ENCODE measurements at regions not wholly inside any gene's neighbourhood (a gene's known extent, or its start where the extent isn't known, plus 50 kb on each side); places are given as distances from the start of the nearest gene placed in this dataset.
"Not testable (repeated sequence)": the region's sequence is repeated elsewhere in the genome, so short reads cannot be mapped to it uniquely, and the experiment has no call there.

GRCh38 chr15:31203999-31204398, 102.5 kb upstream of the TRPM1 start:
- no peak for DNase-seq
- H3K4me1 Mint-ChIP-seq: peaks cover 37% of the 10 kb centered on the region

DNA sequence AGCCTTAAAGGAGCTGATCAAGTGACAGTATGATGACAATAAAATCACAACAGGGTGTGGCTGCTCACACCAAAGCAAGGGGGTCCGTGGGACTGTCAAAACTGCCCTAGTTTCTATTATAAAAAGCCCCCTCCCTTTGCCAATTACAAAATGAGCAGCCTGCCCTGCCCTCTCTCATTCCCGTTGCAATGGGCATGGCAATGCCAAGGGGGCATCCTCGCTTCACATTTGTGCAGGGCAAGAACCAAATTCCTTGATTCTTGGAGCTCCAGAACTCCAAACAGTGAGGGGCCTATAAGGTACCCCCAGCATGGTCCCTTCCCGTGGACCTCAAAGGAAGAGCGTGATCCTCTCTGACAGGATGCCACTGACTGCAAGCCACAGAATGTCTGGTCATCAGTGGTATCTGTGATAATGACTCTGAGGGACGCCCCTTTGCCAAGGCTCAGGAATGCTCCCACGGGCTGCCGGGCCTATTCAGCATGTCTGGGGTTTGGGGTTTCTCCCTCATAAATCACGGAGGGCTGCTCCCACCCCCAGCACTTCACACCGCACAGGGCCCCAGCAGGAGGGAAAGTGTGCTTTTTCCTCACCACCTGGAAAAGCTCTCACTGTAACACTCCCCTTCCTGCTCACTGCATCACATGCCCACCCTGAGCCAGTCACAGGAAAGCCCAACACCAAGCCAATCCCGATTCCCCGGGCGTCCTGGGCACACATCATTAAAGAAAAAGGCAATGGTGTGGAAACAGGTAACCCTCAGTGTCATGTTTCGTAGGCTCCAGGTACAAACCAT, 105.1 kb upstream of the TRPM1 start:
- Mint-ChIP-seq H3K36me3 (ENCODE audit: low read depth) (peaks cover 4% of the 10 kb centered on the region), H3K4me3 (no peak overlapping the region), H3K27ac (no peak overlapping the region), H3K27me3 (ENCODE audit: low read depth, poor library complexity) (peaks cover 15% of the 10 kb centered on the region), H3K4me1 (peaks cover 15% of the 10 kb centered on the region), H3K9me3 (peaks cover 20% of the 10 kb centered on the region)
- no peak for DNase-seq
- no peak for TF ChIP-seq CTCF (IDR thresholded peaks at IDR 0.05)

More at GRCh38 chr15:31203999-31204398, 102.5 kb upstream of the TRPM1 start:
- no peak for TF ChIP-seq CTCF (IDR thresholded peaks at IDR 0.05)
- H3K4me3 Mint-ChIP-seq: no peak overlapping the region
- no peak overlapping the region for H3K27ac Mint-ChIP-seq
- peaks cover 19% of the 10 kb centered on the region for H3K27me3 Mint-ChIP-seq (ENCODE audit: low read depth, poor library complexity)
- no peaks in the 10 kb centered on the region for H3K36me3 Mint-ChIP-seq (ENCODE audit: low read depth)
- H3K9me3 Mint-ChIP-seq: no peaks in the 10 kb centered on the region

DNA sequence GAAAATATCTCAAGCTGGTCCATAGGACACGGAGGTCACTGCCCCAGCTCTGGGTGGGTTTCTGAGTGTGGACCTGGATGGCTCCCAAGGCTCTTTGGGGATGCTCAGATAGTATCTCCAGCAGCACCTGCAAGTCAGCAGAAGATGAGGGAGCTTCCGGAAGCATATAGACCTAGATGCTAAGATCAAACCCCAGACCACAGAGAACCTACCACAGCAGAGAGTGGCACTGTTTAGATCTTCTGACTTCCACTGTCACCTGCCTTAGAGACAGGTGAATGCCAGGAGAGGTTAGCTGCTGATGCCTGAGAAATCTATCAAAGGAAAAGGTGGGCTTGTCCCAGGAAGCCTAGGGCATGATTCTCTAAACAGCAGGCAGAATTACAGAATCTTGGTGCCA, 105.7 kb upstream of the TRPM1 start:
- DNase-seq: no peak
- TF ChIP-seq CTCF (IDR thresholded peaks at IDR 0.05): no peak
- Mint-ChIP-seq H3K4me3 (no peak overlapping the region), H3K4me1 (peaks cover 11% of the 10 kb centered on the region), H3K27me3 (ENCODE audit: low read depth, poor library complexity) (peaks cover 15% of the 10 kb centered on the region), H3K9me3 (peaks cover 21% of the 10 kb centered on the region), H3K36me3 (ENCODE audit: low read depth) (peaks cover 4% of the 10 kb centered on the region), H3K27ac (no peak overlapping the region)

GRCh38 chr15:31207861-31208260, 106.3 kb upstream of the TRPM1 start:
- H3K4me3 Mint-ChIP-seq; H3K36me3 Mint-ChIP-seq (ENCODE audit: low read depth); DNase-seq; H3K27ac Mint-ChIP-seq: not testable (repeated sequence)
- Mint-ChIP-seq H3K27me3 (ENCODE audit: low read depth, poor library complexity) (peaks cover 15% of the 10 kb centered on the region), H3K9me3 (peaks cover 21% of the 10 kb centered on the region), H3K4me1 (peaks cover 11% of the 10 kb centered on the region)

DNA sequence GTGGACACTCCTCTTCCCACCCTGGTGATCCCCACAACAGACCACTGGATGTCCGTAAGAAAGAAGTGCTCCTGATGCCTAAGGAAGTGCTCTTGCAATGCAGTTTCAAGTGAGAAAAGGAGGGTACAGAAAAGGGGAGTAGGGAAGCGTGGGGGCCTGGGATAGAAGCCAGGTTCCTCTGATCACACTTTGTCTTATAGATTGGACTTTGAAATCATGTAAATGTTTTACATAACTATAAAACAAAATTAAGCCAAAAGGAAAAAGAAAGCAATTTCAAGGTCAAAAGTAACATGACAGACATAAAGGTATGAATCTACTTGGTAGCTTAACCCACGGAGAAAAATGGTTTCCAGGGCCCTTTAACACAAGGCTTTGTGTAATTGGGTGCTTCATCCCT, 107.3 kb upstream of the TRPM1 start:
- no peak for DNase-seq
- peaks cover 8% of the 10 kb centered on the region for H3K27me3 Mint-ChIP-seq (ENCODE audit: low read depth, poor library complexity)
- H3K4me3 Mint-ChIP-seq: no peak overlapping the region
- peaks cover 11% of the 10 kb centered on the region for H3K4me1 Mint-ChIP-seq
- H3K36me3 Mint-ChIP-seq (ENCODE audit: low read depth): peaks cover 4% of the 10 kb centered on the region
- no peak for TF ChIP-seq CTCF (IDR thresholded peaks at IDR 0.05)
- H3K9me3 Mint-ChIP-seq: peaks cover 21% of the 10 kb centered on the region
- no peak overlapping the region for H3K27ac Mint-ChIP-seq

- no peak for TF ChIP-seq CTCF (IDR thresholded peaks at IDR 0.05)
- H3K27ac Mint-ChIP-seq: no peak overlapping the region
- peaks cover 21% of the 10 kb centered on the region for H3K9me3 Mint-ChIP-seq
- peaks cover 4% of the 10 kb centered on the region for H3K36me3 Mint-ChIP-seq (ENCODE audit: low read depth)
- peaks cover 5% of the 10 kb centered on the region for H3K27me3 Mint-ChIP-seq (ENCODE audit: low read depth, poor library complexity)
- H3K4me3 Mint-ChIP-seq: no peak overlapping the region
- peaks cover 12% of the 10 kb centered on the region for H3K4me1 Mint-ChIP-seq
- DNase-seq: no peak
Measured at GRCh38 chr15:31211353-31211752, 109.8 kb upstream of the TRPM1 start.
